ENCODE measurements at regions not wholly inside any gene's neighbourhood (a gene's known extent, or its start where the extent isn't known, plus 50 kb on each side); places are given as distances from the start of the nearest gene placed in this dataset.

GRCh38 chr17:34832376-34832775, 128.9 kb downstream of the CCT6B start:
- Histone ChIP-seq H3K4me3 (no peak overlapping the region), H3K27ac (no peak overlapping the region), H3K4me1 (no peaks in the 10 kb centered on the region), H3K36me3 (no peaks in the 10 kb centered on the region), H3K27me3 (no peaks in the 10 kb centered on the region), H3K9me3 (no peaks in the 10 kb centered on the region)
- no peak for DNase-seq (ENCODE audit: low spot score in 2 of 2)
- no peak for TF ChIP-seq EP300 (IDR thresholded peaks at IDR 0.05)
- TF ChIP-seq, protein P1, sequence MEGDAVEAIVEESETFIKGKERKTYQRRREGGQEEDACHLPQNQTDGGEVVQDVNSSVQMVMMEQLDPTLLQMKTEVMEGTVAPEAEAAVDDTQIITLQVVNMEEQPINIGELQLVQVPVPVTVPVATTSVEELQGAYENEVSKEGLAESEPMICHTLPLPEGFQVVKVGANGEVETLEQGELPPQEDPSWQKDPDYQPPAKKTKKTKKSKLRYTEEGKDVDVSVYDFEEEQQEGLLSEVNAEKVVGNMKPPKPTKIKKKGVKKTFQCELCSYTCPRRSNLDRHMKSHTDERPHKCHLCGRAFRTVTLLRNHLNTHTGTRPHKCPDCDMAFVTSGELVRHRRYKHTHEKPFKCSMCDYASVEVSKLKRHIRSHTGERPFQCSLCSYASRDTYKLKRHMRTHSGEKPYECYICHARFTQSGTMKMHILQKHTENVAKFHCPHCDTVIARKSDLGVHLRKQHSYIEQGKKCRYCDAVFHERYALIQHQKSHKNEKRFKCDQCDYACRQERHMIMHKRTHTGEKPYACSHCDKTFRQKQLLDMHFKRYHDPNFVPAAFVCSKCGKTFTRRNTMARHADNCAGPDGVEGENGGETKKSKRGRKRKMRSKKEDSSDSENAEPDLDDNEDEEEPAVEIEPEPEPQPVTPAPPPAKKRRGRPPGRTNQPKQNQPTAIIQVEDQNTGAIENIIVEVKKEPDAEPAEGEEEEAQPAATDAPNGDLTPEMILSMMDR (IDR thresholded peaks at IDR 0.05): no peak
- no peak for TF ChIP-seq POLR2A (IDR thresholded peaks at IDR 0.05)
- WGBS, 2 donors: 35 to 37% methylated on average over 4 of the region's 4 CpGs

DNA sequence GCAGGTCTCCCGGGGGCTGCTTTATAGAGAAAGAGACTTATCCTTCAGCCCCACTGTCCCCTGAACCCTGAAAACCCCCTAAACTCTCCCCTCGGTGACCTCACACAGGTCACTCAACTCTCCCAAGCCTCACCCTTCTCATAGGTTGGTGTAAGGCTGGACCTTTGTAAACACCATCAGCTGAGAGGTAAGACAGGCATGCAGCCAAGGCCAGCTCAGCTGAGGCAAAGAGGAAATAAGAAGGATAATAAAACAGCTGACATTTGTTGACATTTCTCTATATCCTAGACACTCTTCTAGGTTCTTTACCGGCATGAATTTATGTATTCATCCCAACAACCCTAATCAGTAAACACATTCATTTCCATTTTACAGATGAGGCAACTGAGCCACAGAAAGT, 134.3 kb downstream of the CCT6B start:
- Histone ChIP-seq H3K4me1 (no peaks in the 10 kb centered on the region), H3K36me3 (no peaks in the 10 kb centered on the region), H3K27ac (no peak overlapping the region), H3K9me3 (no peaks in the 10 kb centered on the region), H3K27me3 (no peaks in the 10 kb centered on the region), H3K4me3 (no peak overlapping the region)
- WGBS, 2 donors: 58 to 65% methylated on average over 3 of the region's 3 CpGs
- no peak for TF ChIP-seq POLR2A (IDR thresholded peaks at IDR 0.05)
- TF ChIP-seq, protein P1 (IDR thresholded peaks at IDR 0.05): no peak
- no peak for TF ChIP-seq EP300 (IDR thresholded peaks at IDR 0.05)
- no peak for DNase-seq (ENCODE audit: low spot score in 2 of 2)

GRCh38 chr17:34826332-34826731, 134.9 kb downstream of the CCT6B start:
- no peak overlapping the region for H3K27ac ChIP-seq
- TF ChIP-seq, protein P1 (IDR thresholded peaks at IDR 0.05): no peak
- TF ChIP-seq EP300 (IDR thresholded peaks at IDR 0.05): no peak
- TF ChIP-seq POLR2A (IDR thresholded peaks at IDR 0.05): no peak
- no peak overlapping the region for H3K4me3 ChIP-seq
- DNase-seq (ENCODE audit: low spot score in 2 of 2): no peak
- no peaks in the 10 kb centered on the region for H3K4me1 ChIP-seq
- no peaks in the 10 kb centered on the region for H3K9me3 ChIP-seq
- no peaks in the 10 kb centered on the region for H3K27me3 ChIP-seq
- no peaks in the 10 kb centered on the region for H3K36me3 ChIP-seq
- WGBS, 2 donors: 28 to 46% methylated on average over 4 of the region's 4 CpGs

GRCh38 chr17:34825884-34826283, 135.4 kb downstream of the CCT6B start:
- Histone ChIP-seq H3K27ac (no peak overlapping the region), H3K36me3 (no peaks in the 10 kb centered on the region), H3K9me3 (no peaks in the 10 kb centered on the region), H3K4me1 (no peaks in the 10 kb centered on the region), H3K27me3 (no peaks in the 10 kb centered on the region), H3K4me3 (no peak overlapping the region)
- no peak for DNase-seq (ENCODE audit: low spot score in 2 of 2)
- TF ChIP-seq, protein P1 (IDR thresholded peaks at IDR 0.05): no peak
- TF ChIP-seq POLR2A (IDR thresholded peaks at IDR 0.05): no peak
- TF ChIP-seq EP300 (IDR thresholded peaks at IDR 0.05): no peak
- WGBS, 2 donors: 75 to 83% methylated on average over 6 of the region's 6 CpGs

DNA sequence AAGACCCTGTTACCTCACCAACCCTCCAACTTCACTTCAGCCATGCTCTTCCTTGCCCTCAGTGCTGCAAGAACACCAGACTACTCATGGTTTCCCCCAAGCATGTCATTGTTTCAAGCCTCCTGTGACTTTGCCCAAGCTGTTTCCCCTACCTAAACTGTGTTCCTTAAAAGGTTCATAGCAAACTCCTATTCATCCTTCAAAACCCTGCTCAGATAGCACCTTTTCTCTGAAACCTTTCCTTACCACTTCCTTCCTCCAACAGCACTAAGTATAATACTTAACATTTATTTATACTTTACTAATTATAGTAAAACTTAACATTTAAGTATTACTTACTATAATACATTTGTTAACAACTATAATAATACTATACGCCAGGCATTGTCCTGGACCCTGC, 136.2 kb downstream of the CCT6B start:
- no peaks in the 10 kb centered on the region for H3K36me3 ChIP-seq
- H3K27me3 ChIP-seq: no peaks in the 10 kb centered on the region
- H3K27ac ChIP-seq: no peak overlapping the region
- H3K9me3 ChIP-seq: no peaks in the 10 kb centered on the region
- no peak for DNase-seq (ENCODE audit: low spot score in 2 of 2)
- H3K4me1 ChIP-seq: no peaks in the 10 kb centered on the region
- TF ChIP-seq POLR2A (IDR thresholded peaks at IDR 0.05) (no peak), EP300 (IDR thresholded peaks at IDR 0.05) (no peak)
- TF ChIP-seq, protein P1 (IDR thresholded peaks at IDR 0.05): no peak
- WGBS, 2 donors: 94 to 95% methylated on average over 1 of the region's 1 CpG
- no peak overlapping the region for H3K4me3 ChIP-seq

Measured in tibial nerve (tissue), 4 donors.